Fibroblast of villous mesenchyme (primary cell): ENCODE measurements at regions not wholly inside any gene's neighbourhood (a gene's known extent, or its start where the extent isn't known, plus 50 kb on each side); places are given as distances from the start of the nearest gene placed in this dataset.

Experiments
- DNase-seq: peaks from one replicate; pipeline ENCODE4 v3.0.0-alpha.2; 2010; ENCODE audit warnings: low read depth
- H3K4me3 ChIP-seq: 2 replicates; pipeline ENCODE4 v1.5.1; 2011; ENCODE audit warnings: low read depth, mild to moderate bottlenecking, low read length
- CTCF ChIP-seq: IDR thresholded peaks from 2 replicates; pipeline ENCODE4 v1.5.1; 2012; ENCODE audit warnings: low read depth, mild to moderate bottlenecking, low read length; ENCODE audit not compliant: insufficient read depth

GRCh38 chr14:55802986-55803872 is 223.2 kb downstream of the KTN1 start:
- peak; percentile 19 for TF ChIP-seq CTCF
- H3K4me3 ChIP-seq, result no peak overlapping the region
- DNase-seq, result peak; percentile 52

GRCh38 chr14:55803873-55804553 is 224.0 kb downstream of the KTN1 start:
- no peak for DNase-seq
- H3K4me3 ChIP-seq, result no peak overlapping the region
- TF ChIP-seq CTCF, result no peak

- no peak overlapping the region for H3K4me3 ChIP-seq
- no peak for TF ChIP-seq CTCF
- no peak for DNase-seq
Observed at GRCh38 chr14:55805250-55805649, 225.2 kb downstream of the KTN1 start.

- DNase-seq, result peak; percentile 86
- no peak for TF ChIP-seq CTCF
- no peak overlapping the region for H3K4me3 ChIP-seq
Observed at GRCh38 chr14:55807053-55807880, 227.3 kb downstream of the KTN1 start.

GRCh38 chr14:55807881-55808379 is 227.9 kb downstream of the KTN1 start:
- no peak overlapping the region for H3K4me3 ChIP-seq
- no peak for DNase-seq
- no peak for TF ChIP-seq CTCF

- TF ChIP-seq CTCF, result no peak
- no peak overlapping the region for H3K4me3 ChIP-seq
- no peak for DNase-seq
Observed at GRCh38 chr14:55813630-55814029, 233.6 kb downstream of the KTN1 start.
